AG10803 (cell line): ENCODE measurements at regions not wholly inside any gene's neighbourhood (a gene's known extent, or its start where the extent isn't known, plus 50 kb on each side); places are given as distances from the start of the nearest gene placed in this dataset.
A peak's percentile ranks its signal among the peaks of the same experiment; 100 is the strongest.
"Not testable (repeated sequence)": the region's sequence is repeated elsewhere in the genome, so short reads cannot be mapped to it uniquely, and the experiment has no call there.

ENCODE experiments used
- DNase-seq: peaks from one replicate; pipeline ENCODE4 v3.0.0; 2010; ENCODE audit warnings: low read depth
- H3K4me3 ChIP-seq: 2 replicates; pipeline ENCODE4 v1.5.1; 2011; ENCODE audit warnings: mild to moderate bottlenecking, low read length, control low read depth
- CTCF ChIP-seq: conservative IDR thresholded peaks from 2 replicates; pipeline ENCODE4 v1.5.1; 2011; ENCODE audit warnings: mild to moderate bottlenecking, low read length, control low read depth, inconsistent platforms

- no peak for TF ChIP-seq CTCF
- no peak for DNase-seq
- no peak overlapping the region for H3K4me3 ChIP-seq
Observed at GRCh38 chr15:87703327-87704111, 553.0 kb downstream of the NTRK3 start.

GRCh38 chr15:87702270-87702669, 554.3 kb downstream of the NTRK3 start:
- no peak for TF ChIP-seq CTCF
- H3K4me3 ChIP-seq, result no peak overlapping the region
- DNase-seq, result no peak

- not testable (repeated sequence) for DNase-seq
Observed at GRCh38 chr15:87698467-87698866, 558.1 kb downstream of the NTRK3 start.

GRCh38 chr15:87689716-87690115, 566.8 kb downstream of the NTRK3 start:
- TF ChIP-seq CTCF, result no peak
- no peak overlapping the region for H3K4me3 ChIP-seq
- peak; percentile 59 for DNase-seq

More at GRCh38 chr15:87698467-87698866, 558.1 kb downstream of the NTRK3 start:
- H3K4me3 ChIP-seq, result not testable (repeated sequence)

GRCh38 chr15:87687523-87687870, 569.0 kb downstream of the NTRK3 start:
- H3K4me3 ChIP-seq, result no peak overlapping the region
- TF ChIP-seq CTCF, result no peak
- DNase-seq, result no peak

GRCh38 chr15:87686841-87687522, 569.6 kb downstream of the NTRK3 start:
- TF ChIP-seq CTCF, result no peak
- DNase-seq, result no peak
- H3K4me3 ChIP-seq, result no peak overlapping the region

GRCh38 chr15:87686339-87686738, 570.2 kb downstream of the NTRK3 start:
- no peak overlapping the region for H3K4me3 ChIP-seq
- no peak for DNase-seq
- TF ChIP-seq CTCF, result no peak
